H1 (cell line): ENCODE measurements at regions not wholly inside any gene's neighbourhood (a gene's known extent, or its start where the extent isn't known, plus 50 kb on each side); places are given as distances from the start of the nearest gene placed in this dataset.

Experiments
- BRCA1 ChIP-seq: IDR thresholded peaks from 2 replicates; pipeline ENCODE4 v1.6.1; 2012; ENCODE audit warnings: low read depth, low read length, improper control_type of control experiment
- EGR1 ChIP-seq: IDR thresholded peaks from 2 replicates; pipeline ENCODE4 v1.6.1; 2011; ENCODE audit warnings: low read depth, low read length, borderline replicate concordance
- TBP ChIP-seq: IDR thresholded peaks from 2 replicates; pipeline ENCODE4 v1.6.1; 2011; ENCODE audit warnings: low read depth, low read length, improper control_type of control experiment
- TF ChIP-seq, protein P1 (sequence below), 3 experiments: IDR thresholded peaks; 1 replicate in 2 of 3; 2 replicates in 1 of 3; pipeline versions ENCODE4 v1.5.1 to v1.6.1; 2011; ENCODE audit warnings: low read length in 3 of 3, mild to moderate bottlenecking in 3 of 3, inconsistent platforms in 2 of 3, low read depth in 1 of 3, moderate library complexity in 1 of 3; ENCODE audit not compliant: insufficient read depth in 1 of 3; ENCODE audit errors: control extremely low read depth in 1 of 3
- TF ChIP-seq, protein P2 (sequence below): IDR thresholded peaks from 2 replicates; pipeline ENCODE4 v1.6.1; 2012; ENCODE audit warnings: inconsistent platforms

DNA sequence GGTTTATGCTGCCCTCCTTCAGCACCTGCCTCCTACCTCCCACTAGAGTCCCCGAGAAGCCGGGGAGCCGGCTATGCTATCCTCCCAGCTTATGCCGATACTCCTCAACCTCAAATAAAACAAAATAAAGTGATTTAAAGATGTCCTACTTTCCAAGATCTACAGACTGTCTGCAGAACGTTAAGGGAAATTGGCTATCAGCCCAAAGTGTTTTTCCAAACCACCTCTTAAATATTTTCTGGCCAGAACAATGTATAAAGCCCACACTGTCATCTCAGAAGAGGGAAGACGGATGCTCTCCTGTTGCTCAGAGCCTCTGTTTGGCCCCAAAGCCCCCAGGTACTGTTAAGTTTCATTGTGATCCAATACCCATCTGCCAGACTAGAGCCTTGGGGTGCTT is 54.0 kb upstream of the MGMT start (continued):
- TF ChIP-seq, protein P1, sequence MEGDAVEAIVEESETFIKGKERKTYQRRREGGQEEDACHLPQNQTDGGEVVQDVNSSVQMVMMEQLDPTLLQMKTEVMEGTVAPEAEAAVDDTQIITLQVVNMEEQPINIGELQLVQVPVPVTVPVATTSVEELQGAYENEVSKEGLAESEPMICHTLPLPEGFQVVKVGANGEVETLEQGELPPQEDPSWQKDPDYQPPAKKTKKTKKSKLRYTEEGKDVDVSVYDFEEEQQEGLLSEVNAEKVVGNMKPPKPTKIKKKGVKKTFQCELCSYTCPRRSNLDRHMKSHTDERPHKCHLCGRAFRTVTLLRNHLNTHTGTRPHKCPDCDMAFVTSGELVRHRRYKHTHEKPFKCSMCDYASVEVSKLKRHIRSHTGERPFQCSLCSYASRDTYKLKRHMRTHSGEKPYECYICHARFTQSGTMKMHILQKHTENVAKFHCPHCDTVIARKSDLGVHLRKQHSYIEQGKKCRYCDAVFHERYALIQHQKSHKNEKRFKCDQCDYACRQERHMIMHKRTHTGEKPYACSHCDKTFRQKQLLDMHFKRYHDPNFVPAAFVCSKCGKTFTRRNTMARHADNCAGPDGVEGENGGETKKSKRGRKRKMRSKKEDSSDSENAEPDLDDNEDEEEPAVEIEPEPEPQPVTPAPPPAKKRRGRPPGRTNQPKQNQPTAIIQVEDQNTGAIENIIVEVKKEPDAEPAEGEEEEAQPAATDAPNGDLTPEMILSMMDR (IDR thresholded peaks at IDR 0.05; ENCODE audit: control extremely low read depth in 1 of 3, insufficient read depth in 1 of 3, low read depth in 1 of 3, low read length in 3 of 3): no peak
- TF ChIP-seq, protein P2, sequence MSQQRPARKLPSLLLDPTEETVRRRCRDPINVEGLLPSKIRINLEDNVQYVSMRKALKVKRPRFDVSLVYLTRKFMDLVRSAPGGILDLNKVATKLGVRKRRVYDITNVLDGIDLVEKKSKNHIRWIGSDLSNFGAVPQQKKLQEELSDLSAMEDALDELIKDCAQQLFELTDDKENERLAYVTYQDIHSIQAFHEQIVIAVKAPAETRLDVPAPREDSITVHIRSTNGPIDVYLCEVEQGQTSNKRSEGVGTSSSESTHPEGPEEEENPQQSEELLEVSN: no peak
- TF ChIP-seq BRCA1 (no peak), EGR1 (no peak), TBP (no peak)
